SK-N-MC (cell line): ENCODE measurements at regions not wholly inside any gene's neighbourhood (a gene's known extent, or its start where the extent isn't known, plus 50 kb on each side); places are given as distances from the start of the nearest gene placed in this dataset.
"Not testable (repeated sequence)": the region's sequence is repeated elsewhere in the genome, so short reads cannot be mapped to it uniquely, and the experiment has no call there.

Experiments
- DNase-seq: peaks from one replicate; pipeline ENCODE4 v3.0.0-alpha.2; 2011; ENCODE audit warnings: low read depth, low spot score
- H3K27ac ChIP-seq: fragments of 200-600 bp; sonication (generic); 2 replicates; pipeline ENCODE4 v1.5.1; 2016; ENCODE audit warnings: mixed run types
- H3K36me3 ChIP-seq: fragments of 200-600 bp; sonication (generic); 2 replicates; pipeline ENCODE4 v1.6.1; 2017; ENCODE audit warnings: antibody characterized with exemption, low read length, mixed read lengths; ENCODE audit not compliant: insufficient read depth
- H3K4me3 ChIP-seq: fragments of 200-600 bp; sonication (generic); 2 replicates; pipeline ENCODE4 v1.5.1; 2016
- H3K9ac ChIP-seq: fragments of 200-600 bp; sonication (generic); 2 replicates; pipeline ENCODE4 v1.8.0; 2017; ENCODE audit warnings: mixed run types, mixed read lengths; ENCODE audit not compliant: insufficient read length
- H3K9me3 ChIP-seq: fragments of 200-600 bp; sonication (generic); 2 replicates; pipeline ENCODE4 v1.6.1; 2017; ENCODE audit warnings: low read depth, mild to moderate bottlenecking, antibody characterized with exemption, low read length, moderate library complexity, mixed read lengths
- EZH2 ChIP-seq: fragments of 200-600 bp; sonication (generic); IDR thresholded peaks from one replicate; pipeline ENCODE4 v1.6.1; 2017; ENCODE audit warnings: antibody characterized with exemption
- FOXP2 ChIP-seq: optimal IDR thresholded peaks from 2 replicates; pipeline ENCODE3; 2011; ENCODE audit warnings: mild to moderate bottlenecking, moderate library complexity; ENCODE audit not compliant: insufficient read depth; ENCODE audit errors: extremely low read length, control extremely low read depth
- POLR2AphosphoS5 ChIP-seq: IDR thresholded peaks from 2 replicates; pipeline ENCODE4 v1.6.1; 2012; ENCODE audit warnings: mild to moderate bottlenecking, low read depth, low read length, borderline replicate concordance

GRCh38 chr5:162911873-162912272, 525.5 kb upstream of the CCNG1 start:
- Histone ChIP-seq H3K36me3 (no peaks in the 10 kb centered on the region), H3K9ac (no peak overlapping the region), H3K9me3 (no peaks in the 10 kb centered on the region), H3K4me3 (no peak overlapping the region), H3K27ac (no peak overlapping the region)
- no peak for DNase-seq
- TF ChIP-seq POLR2AphosphoS5 (no peak), EZH2 (no peak), FOXP2 (no peak)

- no peak overlapping the region for H3K9ac ChIP-seq
- H3K27ac ChIP-seq, result no peak overlapping the region
- H3K36me3 ChIP-seq, result no peaks in the 10 kb centered on the region
- TF ChIP-seq POLR2AphosphoS5, result no peak
- TF ChIP-seq EZH2, result no peak
- TF ChIP-seq FOXP2, result no peak
- H3K9me3 ChIP-seq, result no peaks in the 10 kb centered on the region
- no peak overlapping the region for H3K4me3 ChIP-seq
- no peak for DNase-seq
Observed at GRCh38 chr5:162916368-162916767, 521.0 kb upstream of the CCNG1 start.

DNA sequence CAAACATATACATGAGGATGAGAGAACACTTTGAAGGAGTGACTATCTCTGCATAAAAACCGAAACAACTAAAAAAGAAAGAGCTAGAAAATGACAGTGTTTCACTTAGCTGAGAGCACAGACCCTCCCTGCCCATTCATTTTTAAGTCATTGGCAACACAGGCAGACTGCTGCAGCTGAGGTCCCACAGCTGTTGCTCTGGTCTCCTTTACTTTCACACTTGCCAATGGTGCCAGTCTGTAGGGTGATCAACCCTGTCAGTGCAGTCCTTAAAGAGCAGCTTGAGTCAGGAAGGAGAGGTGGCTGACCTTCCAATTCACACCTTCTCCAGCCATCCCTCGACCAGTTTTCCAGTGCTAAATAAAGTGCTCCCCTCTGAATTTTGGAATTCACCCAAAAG, 508.3 kb upstream of the CCNG1 start:
- DNase-seq, result no peak
- Histone ChIP-seq H3K9ac (no peak overlapping the region), H3K27ac (no peak overlapping the region), H3K9me3 (peaks cover 5% of the 10 kb centered on the region; the same call in 1 of the 2 replicates), H3K4me3 (no peak overlapping the region), H3K36me3 (no peaks in the 10 kb centered on the region)
- TF ChIP-seq FOXP2 (no peak), EZH2 (no peak), POLR2AphosphoS5 (no peak)

DNA sequence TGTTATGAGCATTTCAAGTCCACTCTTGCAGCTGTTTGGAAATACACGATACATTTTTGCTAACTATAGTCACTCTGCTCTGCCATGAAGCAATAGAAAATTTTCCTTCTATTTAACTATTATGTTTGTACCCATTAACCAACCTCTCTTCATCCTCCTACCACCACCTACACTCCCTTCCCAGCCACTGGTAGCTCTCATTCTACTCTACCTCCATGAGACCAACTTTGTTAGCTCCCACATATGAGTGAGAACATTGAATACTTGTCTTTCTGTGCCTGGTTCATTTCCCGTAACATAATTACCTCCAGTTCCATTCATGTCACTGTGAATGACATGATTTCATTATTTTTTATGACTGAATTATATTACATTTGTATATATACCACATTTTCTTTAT, 505.9 kb upstream of the CCNG1 start:
- Histone ChIP-seq H3K4me3 (no peak overlapping the region), H3K9ac (no peak overlapping the region), H3K27ac (no peak overlapping the region), H3K9me3 (peaks cover 5% of the 10 kb centered on the region; the same call in 1 of the 2 replicates), H3K36me3 (no peaks in the 10 kb centered on the region)
- TF ChIP-seq EZH2 (no peak), FOXP2 (no peak), POLR2AphosphoS5 (no peak)
- no peak for DNase-seq

- no peak for TF ChIP-seq FOXP2
- TF ChIP-seq POLR2AphosphoS5, result no peak
- no peak for TF ChIP-seq EZH2
- no peak for DNase-seq
- no peak overlapping the region for H3K27ac ChIP-seq
- no peak overlapping the region for H3K9ac ChIP-seq
- H3K36me3 ChIP-seq, result no peaks in the 10 kb centered on the region
- no peaks in the 10 kb centered on the region for H3K9me3 ChIP-seq
- H3K4me3 ChIP-seq, result no peak overlapping the region
Observed at GRCh38 chr5:162939991-162940390, 497.4 kb upstream of the CCNG1 start.

DNA sequence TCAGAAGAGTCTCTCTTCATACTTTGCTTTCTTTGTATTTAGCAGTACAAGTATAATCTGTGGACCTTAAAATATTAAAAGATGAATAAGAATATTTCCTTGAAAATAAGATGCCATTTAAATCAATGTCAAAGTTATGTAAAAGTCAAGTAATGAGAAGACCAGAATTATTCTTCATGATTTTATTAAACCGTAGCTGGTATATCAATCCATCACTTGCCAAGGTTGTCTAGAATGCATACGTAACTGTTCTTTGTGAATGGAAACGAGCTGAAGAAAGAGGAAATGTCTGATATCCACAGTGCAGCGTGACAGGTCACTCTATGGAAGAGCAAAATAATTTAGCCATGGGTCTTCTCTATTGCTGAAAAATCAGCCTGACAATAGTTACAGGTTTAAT, 488.7 kb upstream of the CCNG1 start:
- Histone ChIP-seq H3K27ac (no peak overlapping the region), H3K36me3 (no peaks in the 10 kb centered on the region), H3K9me3 (no peaks in the 10 kb centered on the region), H3K9ac (no peak overlapping the region), H3K4me3 (no peak overlapping the region)
- no peak for TF ChIP-seq POLR2AphosphoS5
- no peak for TF ChIP-seq EZH2
- no peak for TF ChIP-seq FOXP2
- no peak for DNase-seq

GRCh38 chr5:162956570-162956969, 480.8 kb upstream of the CCNG1 start:
- Histone ChIP-seq H3K36me3 (no peaks in the 10 kb centered on the region), H3K4me3 (no peak overlapping the region), H3K9me3 (no peaks in the 10 kb centered on the region), H3K27ac (no peak overlapping the region), H3K9ac (no peak overlapping the region)
- TF ChIP-seq POLR2AphosphoS5 (no peak), FOXP2 (no peak), EZH2 (no peak)
- DNase-seq, result no peak

DNA sequence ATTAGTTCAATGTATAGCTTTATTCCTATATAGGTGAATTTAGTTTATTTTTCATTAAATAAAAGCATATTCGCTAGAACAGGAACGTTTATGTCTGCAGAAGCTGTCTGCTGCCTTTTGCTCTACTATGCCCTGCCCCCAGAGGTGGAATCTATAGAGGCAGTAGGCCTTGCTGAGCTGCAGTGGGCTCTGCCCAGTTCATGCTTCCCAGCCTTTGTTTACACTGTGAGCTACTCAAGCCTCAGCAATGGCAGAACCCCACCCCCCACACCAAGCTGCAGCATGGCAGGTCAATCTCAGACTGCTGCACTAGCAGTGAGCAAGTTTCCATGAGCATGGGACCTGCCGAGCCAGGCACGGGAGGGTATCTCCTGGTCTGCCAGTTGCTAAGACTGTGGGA, 473.3 kb upstream of the CCNG1 start:
- not testable (repeated sequence) for H3K4me3 ChIP-seq

DNA sequence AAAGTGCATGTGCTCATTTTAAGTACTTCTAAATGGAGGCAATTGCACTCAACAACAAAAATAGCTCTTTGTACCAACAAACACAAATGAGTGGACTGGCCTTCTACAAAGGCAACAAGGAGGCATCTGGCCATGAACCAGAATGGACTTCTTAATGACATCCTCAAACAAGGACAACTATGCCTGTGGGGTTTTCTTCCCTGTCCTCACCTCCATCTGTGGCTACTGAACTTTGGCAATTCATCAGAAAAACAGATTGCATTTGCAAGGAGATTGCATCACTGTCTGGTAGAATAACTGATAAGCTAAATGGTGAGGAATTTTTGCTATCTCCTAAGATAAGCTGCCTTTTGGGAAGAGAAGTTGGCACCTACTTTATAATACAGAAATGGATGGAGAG, 447.3 kb upstream of the CCNG1 start:
- no peak for DNase-seq

More for the DNA sequence above, 473.3 kb upstream of the CCNG1 start:
- H3K27ac ChIP-seq, H3K9ac ChIP-seq, H3K9me3 ChIP-seq, DNase-seq, H3K36me3 ChIP-seq: not testable (repeated sequence)

More for the DNA sequence above, 447.3 kb upstream of the CCNG1 start:
- H3K4me3 ChIP-seq, result no peak overlapping the region
- no peaks in the 10 kb centered on the region for H3K9me3 ChIP-seq
- no peak overlapping the region for H3K9ac ChIP-seq
- no peaks in the 10 kb centered on the region for H3K36me3 ChIP-seq
- H3K27ac ChIP-seq, result no peak overlapping the region
- no peak for TF ChIP-seq POLR2AphosphoS5
